HG03571 (cell line): ENCODE measurements at regions not wholly inside any gene's neighbourhood (a gene's known extent, or its start where the extent isn't known, plus 50 kb on each side); places are given as distances from the start of the nearest gene placed in this dataset.
"Not testable (repeated sequence)": the region's sequence is repeated elsewhere in the genome, so short reads cannot be mapped to it uniquely, and the experiment has no call there.

Experiments used
- ATAC-seq: cut with Tn5 transposase; IDR thresholded peaks from one replicate; pipeline ENCODE4 v1.9.1; 2021; ENCODE audit not compliant: unreplicated experiment

- ATAC-seq = no peak
Observed at GRCh38 chr2:180705122-180705521, 275.3 kb upstream of the UBE2E3 start.

GRCh38 chr2:180699657-180700361 lies 280.6 kb upstream of the UBE2E3 start:
- ATAC-seq = no peak

GRCh38 chr2:180698668-180699067 lies 281.7 kb upstream of the UBE2E3 start:
- no peak for ATAC-seq

GRCh38 chr2:180695586-180696401 lies 284.6 kb upstream of the UBE2E3 start:
- no peak for ATAC-seq

GRCh38 chr2:180694445-180695421 lies 285.7 kb upstream of the UBE2E3 start:
- ATAC-seq = no peak

GRCh38 chr2:180692322-180692721 lies 288.1 kb upstream of the UBE2E3 start:
- no peak for ATAC-seq

- not testable (repeated sequence) for ATAC-seq
Observed at GRCh38 chr2:180691855-180692223, 288.6 kb upstream of the UBE2E3 start.

GRCh38 chr2:180691186-180691854 lies 289.1 kb upstream of the UBE2E3 start:
- not testable (repeated sequence) for ATAC-seq

GRCh38 chr2:180690611-180691010 lies 289.8 kb upstream of the UBE2E3 start:
- no peak for ATAC-seq

GRCh38 chr2:180682871-180683270 lies 297.5 kb upstream of the UBE2E3 start:
- no peak for ATAC-seq

- no peak for ATAC-seq
Observed at GRCh38 chr2:180679693-180680092, 300.7 kb upstream of the UBE2E3 start.

- ATAC-seq = no peak
Observed at GRCh38 chr2:180678625-180678972, 301.8 kb upstream of the UBE2E3 start.

GRCh38 chr2:180677930-180678624 lies 302.3 kb upstream of the UBE2E3 start:
- ATAC-seq = no peak

GRCh38 chr2:180677200-180677599 lies 303.2 kb upstream of the UBE2E3 start:
- no peak for ATAC-seq

- ATAC-seq = no peak
Observed at GRCh38 chr2:180676520-180677025, 303.8 kb upstream of the UBE2E3 start.

- no peak for ATAC-seq
Observed at GRCh38 chr2:180675170-180675569, 305.2 kb upstream of the UBE2E3 start.

GRCh38 chr2:180672377-180672776 lies 308.0 kb upstream of the UBE2E3 start:
- no peak for ATAC-seq

GRCh38 chr2:180670302-180671003 lies 310.0 kb upstream of the UBE2E3 start:
- no peak for ATAC-seq

GRCh38 chr2:180669016-180669415 lies 311.4 kb upstream of the UBE2E3 start:
- ATAC-seq = no peak
